MG63 (cell line): ENCODE measurements at regions not wholly inside any gene's neighbourhood (a gene's known extent, or its start where the extent isn't known, plus 50 kb on each side); places are given as distances from the start of the nearest gene placed in this dataset.
"Not testable (repeated sequence)": the region's sequence is repeated elsewhere in the genome, so short reads cannot be mapped to it uniquely, and the experiment has no call there.

ENCODE experiments used
- DNase-seq: peaks from one replicate; pipeline ENCODE4 v3.0.0-alpha.2; 2020
- H3K27me3 ChIP-seq: fragments of 250-450 bp; sonication (Bioruptor Pico); 2 replicates; pipeline ENCODE4 v1.5.1; 2020; ENCODE audit warnings: mild to moderate bottlenecking, moderate library complexity
- H3K36me3 ChIP-seq: fragments of 250-450 bp; sonication (Bioruptor Pico); 2 replicates; pipeline ENCODE4 v1.5.1; 2020; ENCODE audit warnings: mild to moderate bottlenecking, moderate library complexity
- H3K4me3 ChIP-seq: fragments of 250-450 bp; sonication (Bioruptor Pico); 2 replicates; pipeline ENCODE4 v1.5.1; 2020; ENCODE audit warnings: mild to moderate bottlenecking, moderate library complexity
- H3K9me3 ChIP-seq: fragments of 250-450 bp; sonication (Bioruptor Pico); 2 replicates; pipeline ENCODE4 v1.5.1; 2020; ENCODE audit warnings: mild to moderate bottlenecking, moderate library complexity

DNA sequence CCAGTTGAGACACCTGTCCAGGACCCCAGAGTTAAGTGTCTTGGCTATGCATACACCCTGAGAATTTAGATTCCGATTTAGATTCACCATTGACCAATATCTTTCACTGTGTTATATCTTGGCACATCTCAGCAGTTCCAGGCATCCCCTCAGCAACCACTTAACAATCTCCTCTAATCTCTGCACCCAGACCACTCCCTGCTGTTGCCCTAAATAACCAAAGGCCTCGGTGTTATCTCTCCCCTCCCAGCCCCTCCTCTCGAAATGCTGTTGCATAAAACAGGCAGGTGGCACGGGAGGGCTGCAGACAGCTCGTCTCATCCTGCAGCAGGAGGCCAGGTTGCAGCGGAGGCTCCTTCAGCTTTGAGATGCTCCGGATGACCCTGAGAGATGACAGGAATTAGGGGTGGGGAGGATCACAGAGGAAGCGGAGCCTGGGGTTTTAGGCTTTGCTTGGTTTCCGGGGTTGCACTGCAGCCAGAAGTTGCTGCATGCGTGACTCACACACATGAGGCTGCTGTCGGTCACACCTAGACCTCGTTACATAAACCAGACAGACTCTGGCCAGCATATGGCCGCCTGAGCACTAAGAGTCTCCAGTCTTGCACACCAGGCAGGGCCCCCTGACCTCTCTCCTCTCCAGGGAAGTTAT is 210.3 kb upstream of the USP9Y start:
- no peak overlapping the region for H3K4me3 ChIP-seq
- no peaks in the 10 kb centered on the region for H3K27me3 ChIP-seq
- no peaks in the 10 kb centered on the region for H3K36me3 ChIP-seq
- DNase-seq: peak; percentile 39
- no peaks in the 10 kb centered on the region for H3K9me3 ChIP-seq

DNA sequence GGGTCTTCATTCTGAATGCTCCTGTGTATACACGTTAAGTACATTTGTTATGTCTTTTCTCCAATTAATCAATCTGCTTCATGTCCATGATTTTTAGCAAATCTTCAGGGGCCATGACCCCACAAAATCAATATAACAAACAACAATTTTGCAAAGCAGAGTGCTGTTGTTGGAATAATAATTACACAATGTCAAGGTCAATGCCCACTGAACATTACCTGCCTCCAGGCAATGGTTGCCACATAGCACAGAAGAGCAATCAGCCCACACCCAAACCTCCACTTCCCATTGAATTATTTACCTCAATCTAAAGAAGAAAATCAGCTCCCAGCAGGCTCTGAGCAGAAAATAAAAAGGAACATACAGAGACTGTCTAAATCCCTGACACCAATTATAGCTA is 208.8 kb upstream of the USP9Y start:
- no peak overlapping the region for H3K4me3 ChIP-seq
- no peak for DNase-seq
- no peaks in the 10 kb centered on the region for H3K9me3 ChIP-seq
- no peaks in the 10 kb centered on the region for H3K36me3 ChIP-seq
- H3K27me3 ChIP-seq: no peaks in the 10 kb centered on the region

DNA sequence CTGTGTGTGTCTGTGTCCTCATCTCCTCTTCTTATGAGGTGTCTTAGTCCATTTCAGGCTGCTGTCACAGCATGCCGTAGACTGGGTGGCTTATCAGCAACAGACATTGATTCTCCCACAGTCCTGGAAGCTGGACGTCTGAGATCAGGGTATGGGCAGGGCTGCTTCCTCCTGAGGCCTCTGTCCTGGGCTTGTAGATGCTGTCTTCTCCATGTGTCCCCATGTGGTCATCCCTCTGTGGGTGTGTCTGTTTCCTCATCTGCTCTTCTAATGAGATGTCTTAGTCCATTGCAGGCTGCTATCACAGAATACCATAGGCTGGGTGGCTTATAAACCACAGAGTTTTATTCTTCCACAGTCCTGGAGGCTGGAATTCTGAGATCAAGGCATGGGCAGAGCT is 205.0 kb upstream of the USP9Y start:
- Histone ChIP-seq H3K36me3 (no peaks in the 10 kb centered on the region), H3K9me3 (no peaks in the 10 kb centered on the region), H3K4me3 (no peak overlapping the region), H3K27me3 (no peaks in the 10 kb centered on the region)
- no peak for DNase-seq

DNA sequence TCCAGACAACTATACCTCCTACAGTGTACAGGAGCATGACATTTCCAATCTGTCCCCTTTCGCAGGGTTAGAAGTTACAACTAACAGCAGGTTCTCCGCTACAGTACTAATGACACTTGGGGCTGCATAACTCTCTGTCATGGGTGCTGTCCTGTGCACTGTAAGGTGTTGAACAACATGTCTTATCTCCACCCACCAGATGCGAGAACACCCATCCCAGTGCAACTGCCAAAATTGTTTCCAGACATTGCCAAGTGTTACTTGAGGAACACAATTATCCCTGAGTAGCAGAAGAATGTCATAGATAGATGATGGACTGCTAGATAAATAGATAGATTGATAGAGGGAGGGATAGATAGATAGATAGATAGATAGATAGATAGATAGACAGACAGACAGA is 200.9 kb upstream of the USP9Y start:
- no peak for DNase-seq
- Histone ChIP-seq H3K36me3 (no peaks in the 10 kb centered on the region), H3K9me3 (no peaks in the 10 kb centered on the region), H3K27me3 (no peaks in the 10 kb centered on the region), H3K4me3 (no peak overlapping the region)

GRCh38 chrY:12504028-12504427 is 197.0 kb upstream of the USP9Y start:
- H3K4me3 ChIP-seq, H3K27me3 ChIP-seq, H3K36me3 ChIP-seq, H3K9me3 ChIP-seq: not testable (repeated sequence)
- DNase-seq: peak; percentile 60

DNA sequence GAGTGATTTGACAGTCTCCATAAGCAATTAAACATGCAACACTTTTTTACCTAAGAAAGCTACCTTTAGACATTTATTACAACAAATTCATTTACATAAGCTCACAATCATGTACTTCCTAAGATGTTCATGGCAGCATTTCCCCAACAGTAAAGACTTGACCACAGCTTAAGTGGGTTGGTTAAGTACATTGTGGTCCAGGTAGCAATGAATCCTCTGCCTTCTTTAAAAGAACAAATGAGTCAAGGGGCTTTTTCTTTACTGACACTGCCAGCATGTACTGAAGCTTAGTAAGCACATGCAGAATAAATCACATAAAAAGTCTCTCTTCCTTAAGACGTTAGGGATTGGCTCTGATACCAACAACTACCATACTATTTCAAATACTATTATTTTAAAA is 183.7 kb upstream of the USP9Y start:
- Histone ChIP-seq H3K36me3 (no peaks in the 10 kb centered on the region), H3K27me3 (no peaks in the 10 kb centered on the region), H3K4me3 (no peak overlapping the region), H3K9me3 (no peaks in the 10 kb centered on the region)
- DNase-seq: no peak

DNA sequence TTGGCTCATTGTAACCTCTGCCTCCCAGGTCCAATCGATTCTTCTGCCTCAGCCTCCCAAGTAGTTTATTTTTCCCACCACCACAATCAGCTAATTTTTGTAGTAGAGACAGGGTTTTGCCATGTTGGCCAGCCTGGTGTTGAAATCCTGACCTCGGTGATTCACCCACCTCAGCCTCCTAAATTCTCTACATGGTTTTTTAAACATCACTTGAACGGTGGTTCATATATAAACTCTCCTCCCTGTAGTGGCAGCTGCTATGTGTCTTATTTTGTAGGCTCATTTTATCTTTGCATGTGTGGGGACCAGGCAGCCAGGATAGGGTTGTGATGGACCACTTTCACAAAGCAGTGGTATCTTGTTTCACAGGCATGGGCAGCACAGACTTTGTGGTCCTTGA is 175.8 kb upstream of the USP9Y start:
- no peaks in the 10 kb centered on the region for H3K9me3 ChIP-seq
- H3K4me3 ChIP-seq: no peak overlapping the region
- DNase-seq: no peak
- no peaks in the 10 kb centered on the region for H3K27me3 ChIP-seq
- H3K36me3 ChIP-seq: no peaks in the 10 kb centered on the region

DNA sequence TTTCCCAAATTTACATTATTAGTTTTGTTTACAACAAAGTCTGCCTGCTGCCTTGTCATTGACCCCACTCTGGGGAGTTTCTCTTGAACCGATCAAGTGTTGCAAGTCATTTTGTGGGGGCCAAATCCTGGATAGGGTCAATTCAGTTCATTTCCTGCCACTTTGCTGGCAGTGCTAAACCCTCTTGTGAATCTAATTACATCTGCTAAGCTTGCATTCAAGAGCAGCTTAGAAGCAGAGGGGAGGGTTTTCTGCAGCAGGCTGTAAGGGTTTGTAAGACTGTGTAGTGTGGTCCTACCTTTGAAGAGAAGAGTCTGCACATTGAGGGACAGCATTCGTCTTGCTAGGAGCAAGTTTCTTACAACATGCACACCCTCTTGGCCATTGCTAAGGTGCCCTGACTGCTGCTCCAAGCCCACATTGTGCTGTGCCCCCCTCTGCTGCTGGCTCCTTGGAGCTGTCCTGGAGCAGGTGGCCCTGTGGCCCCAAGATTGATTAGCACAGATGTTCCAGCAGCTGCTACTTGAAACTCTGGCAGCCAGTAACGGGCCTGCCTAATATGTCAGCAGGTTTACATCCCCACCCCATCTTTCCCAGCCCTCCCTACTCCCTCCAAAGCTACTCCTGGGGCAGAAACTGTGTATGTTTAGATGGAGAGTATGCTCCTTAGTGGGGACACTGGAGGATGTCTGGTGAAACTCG is 174.5 kb upstream of the USP9Y start:
- no peak for DNase-seq
- H3K4me3 ChIP-seq: no peak overlapping the region
- H3K9me3 ChIP-seq: no peaks in the 10 kb centered on the region
- no peaks in the 10 kb centered on the region for H3K36me3 ChIP-seq
- H3K27me3 ChIP-seq: no peaks in the 10 kb centered on the region

DNA sequence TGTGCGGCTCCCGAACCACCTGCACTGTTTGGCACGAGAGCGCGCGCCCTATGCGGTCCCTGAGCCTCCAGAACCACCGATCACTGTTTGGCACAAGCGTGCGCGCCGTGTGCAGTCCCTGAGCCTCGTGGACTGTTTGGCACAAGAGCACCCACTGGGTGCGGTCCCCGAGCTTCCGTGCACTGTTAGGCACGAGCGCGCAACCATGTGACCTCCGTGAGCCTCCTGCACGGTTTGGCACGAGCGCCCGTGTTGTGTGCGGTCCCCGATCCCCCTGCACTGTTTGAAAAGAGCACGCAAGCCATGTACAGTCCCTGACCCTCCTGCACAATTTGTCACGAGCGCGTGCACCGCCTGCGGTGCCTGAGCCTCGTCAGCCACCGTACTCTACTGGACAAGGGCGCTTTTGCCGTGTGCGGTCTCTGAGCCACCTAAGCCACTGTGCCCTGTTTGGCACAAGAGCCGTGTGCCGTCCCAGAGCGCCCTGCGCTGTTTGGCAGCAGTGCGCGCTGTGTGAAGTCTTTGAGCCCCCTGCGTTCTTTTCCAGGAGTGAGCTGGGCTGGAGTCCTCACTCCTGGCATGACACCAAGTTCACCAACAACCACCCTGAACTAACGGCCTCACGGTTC is 163.7 kb upstream of the USP9Y start:
- peak; percentile 36 for DNase-seq
- Histone ChIP-seq H3K9me3 (no peaks in the 10 kb centered on the region), H3K4me3 (peak overlapping the region; percentile 44), H3K27me3 (no peaks in the 10 kb centered on the region), H3K36me3 (no peaks in the 10 kb centered on the region)

GRCh38 chrY:12546746-12547420 is 154.1 kb upstream of the USP9Y start:
- Histone ChIP-seq H3K9me3 (no peaks in the 10 kb centered on the region), H3K36me3 (no peaks in the 10 kb centered on the region), H3K27me3 (no peaks in the 10 kb centered on the region), H3K4me3 (no peak overlapping the region)
- DNase-seq: no peak

GRCh38 chrY:12552471-12553283 is 148.4 kb upstream of the USP9Y start:
- Histone ChIP-seq H3K36me3 (no peaks in the 10 kb centered on the region), H3K9me3 (no peaks in the 10 kb centered on the region), H3K4me3 (no peak overlapping the region), H3K27me3 (no peaks in the 10 kb centered on the region)
- peak; percentile 77 for DNase-seq

- H3K27me3 ChIP-seq: no peaks in the 10 kb centered on the region
- no peaks in the 10 kb centered on the region for H3K36me3 ChIP-seq
- H3K4me3 ChIP-seq: no peak overlapping the region
- peak; percentile 12 for DNase-seq
- H3K9me3 ChIP-seq: no peaks in the 10 kb centered on the region
Measured at GRCh38 chrY:12553909-12554308, 147.1 kb upstream of the USP9Y start.

GRCh38 chrY:12555005-12555404 is 146.0 kb upstream of the USP9Y start:
- Histone ChIP-seq H3K9me3 (no peaks in the 10 kb centered on the region), H3K4me3 (no peak overlapping the region), H3K27me3 (no peaks in the 10 kb centered on the region), H3K36me3 (no peaks in the 10 kb centered on the region)
- DNase-seq: peak; percentile 72

- H3K4me3 ChIP-seq: no peak overlapping the region
- no peaks in the 10 kb centered on the region for H3K27me3 ChIP-seq
- H3K9me3 ChIP-seq: no peaks in the 10 kb centered on the region
- no peak for DNase-seq
- no peaks in the 10 kb centered on the region for H3K36me3 ChIP-seq
Measured at GRCh38 chrY:12559007-12559406, 142.0 kb upstream of the USP9Y start.

DNA sequence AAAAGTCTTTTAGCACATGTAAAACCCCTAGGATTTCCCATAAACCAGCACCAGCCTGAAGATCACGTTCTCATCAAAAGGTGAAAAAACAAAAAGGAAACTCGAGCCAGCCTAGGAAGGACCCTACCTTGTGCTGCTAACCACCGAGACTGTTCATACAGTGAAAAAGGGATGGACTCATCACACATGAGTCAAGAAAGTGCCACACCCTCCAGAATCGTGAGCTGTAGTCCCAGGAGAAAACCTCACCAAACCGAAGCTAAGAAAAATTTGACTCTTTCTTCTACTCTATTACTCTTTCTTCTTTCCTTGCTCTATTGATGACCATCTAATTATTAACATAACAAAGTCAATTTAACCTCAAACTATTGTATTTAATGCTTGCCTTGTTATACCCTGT is 124.8 kb upstream of the USP9Y start:
- no peaks in the 10 kb centered on the region for H3K9me3 ChIP-seq
- DNase-seq: no peak
- no peaks in the 10 kb centered on the region for H3K36me3 ChIP-seq
- H3K4me3 ChIP-seq: no peak overlapping the region
- H3K27me3 ChIP-seq: no peaks in the 10 kb centered on the region

GRCh38 chrY:12593532-12594216 is 107.4 kb upstream of the USP9Y start:
- H3K27me3 ChIP-seq: no peaks in the 10 kb centered on the region
- no peak overlapping the region for H3K4me3 ChIP-seq
- no peaks in the 10 kb centered on the region for H3K9me3 ChIP-seq
- no peak for DNase-seq
- H3K36me3 ChIP-seq: no peaks in the 10 kb centered on the region
